HEK293T (cell line): ENCODE measurements at regions not wholly inside any gene's neighbourhood (a gene's known extent, or its start where the extent isn't known, plus 50 kb on each side); places are given as distances from the start of the nearest gene placed in this dataset.

ENCODE experiments used
- CTCF ChIA-PET: fragments of 350-600 bp; formaldehyde crosslinking; extraction: SDS; loops from one replicate; lab custom pipeline; 2021; ENCODE audit warnings: antibody characterized with exemption, inconsistent platforms; lab: Yijun Ruan, JAX
- POLR2A ChIA-PET: fragments of 350-600 bp; formaldehyde crosslinking; extraction: SDS; loops from one replicate; lab custom pipeline; 2020; ENCODE audit warnings: antibody characterized with exemption, inconsistent platforms; lab: Yijun Ruan, JAX
- DNase-seq: peaks from one replicate; pipeline ENCODE4 v3.0.0; 2012; ENCODE audit warnings: mixed read lengths; ENCODE audit errors: extremely low spot score
- ARNT ChIP-seq: fragments of 450-650 bp; IDR thresholded peaks from 2 replicates; pipeline ENCODE4 v1.6.1; 2017; ENCODE audit warnings: mild to moderate bottlenecking
- BHLHE40 ChIP-seq: fragments of 450-650 bp; IDR thresholded peaks from 2 replicates; pipeline ENCODE4 v1.6.1; 2016; ENCODE audit warnings: mild to moderate bottlenecking, moderate library complexity, borderline replicate concordance
- CTBP1 ChIP-seq: fragments of 450-650 bp; IDR thresholded peaks from 2 replicates; pipeline ENCODE4 v1.6.1; 2016; ENCODE audit warnings: borderline replicate concordance
- ELF4 ChIP-seq: fragments of 450-650 bp; IDR thresholded peaks from 2 replicates; pipeline ENCODE4 v1.6.1; 2017; ENCODE audit warnings: antibody characterized with exemption
- FOXA1 ChIP-seq: fragments of 450-650 bp; IDR thresholded peaks from 2 replicates; pipeline ENCODE4 v1.6.1; 2016; ENCODE audit warnings: mild to moderate bottlenecking
- FOXK2 ChIP-seq: fragments of 450-650 bp; IDR thresholded peaks from 2 replicates; pipeline ENCODE4 v1.6.1; 2016; ENCODE audit warnings: mild to moderate bottlenecking
- FOXM1 ChIP-seq: fragments of 450-650 bp; IDR thresholded peaks from 2 replicates; pipeline ENCODE4 v1.6.1; 2017; ENCODE audit warnings: mild to moderate bottlenecking, borderline replicate concordance
- HDGF ChIP-seq: fragments of 450-650 bp; IDR thresholded peaks from 2 replicates; pipeline ENCODE4 v1.6.1; 2017; ENCODE audit warnings: antibody characterized with exemption, borderline replicate concordance
- L3MBTL2 ChIP-seq: fragments of 450-650 bp; conservative IDR thresholded peaks from 2 replicates; pipeline ENCODE4 v1.6.1; 2016; ENCODE audit warnings: mild to moderate bottlenecking
- LEF1 ChIP-seq: fragments of 450-650 bp; IDR thresholded peaks from 2 replicates; pipeline ENCODE4 v1.6.1; 2017; ENCODE audit warnings: mild to moderate bottlenecking, borderline replicate concordance
- NFRKB ChIP-seq: fragments of 450-650 bp; IDR thresholded peaks from 2 replicates; pipeline ENCODE4 v1.6.1; 2016; ENCODE audit warnings: mild to moderate bottlenecking, moderate library complexity
- PKNOX1 ChIP-seq: fragments of 450-650 bp; IDR thresholded peaks from 2 replicates; pipeline ENCODE4 v1.6.1; 2016
- SP1 ChIP-seq: fragments of 450-650 bp; IDR thresholded peaks from 2 replicates; pipeline ENCODE4 v1.6.1; 2017
- SUZ12 ChIP-seq: fragments of 450-650 bp; IDR thresholded peaks from 2 replicates; pipeline ENCODE4 v1.6.1; 2016; ENCODE audit warnings: mild to moderate bottlenecking
- TARDBP ChIP-seq: fragments of 450-650 bp; IDR thresholded peaks from 2 replicates; pipeline ENCODE4 v1.6.1; 2016
- ZNF384 ChIP-seq: fragments of 450-650 bp; IDR thresholded peaks from 2 replicates; pipeline ENCODE4 v1.6.1; 2016

GRCh38 chr13:58528351-58528750 lies 896.8 kb downstream of the PCDH17 start:
- no peak for DNase-seq
- no peak for TF ChIP-seq ELF4
- no peak for TF ChIP-seq SUZ12
- no peak for TF ChIP-seq TARDBP
- TF ChIP-seq ARNT: no peak
- no peak for TF ChIP-seq FOXA1
- CTCF ChIA-PET: no interaction called here
- POLR2A ChIA-PET: no interaction called here

GRCh38 chr13:58531614-58532013 lies 900.1 kb downstream of the PCDH17 start:
- DNase-seq: no peak
- no peak for TF ChIP-seq PKNOX1
- TF ChIP-seq LEF1: no peak
- no peak for TF ChIP-seq FOXK2
- TF ChIP-seq SP1: no peak
- TF ChIP-seq ELF4: no peak
- no peak for TF ChIP-seq FOXA1
- TF ChIP-seq HDGF: no peak
- no peak for TF ChIP-seq SUZ12
- ChIA-PET CTCF (no interaction called here), POLR2A (no interaction called here)

GRCh38 chr13:58542530-58542929 lies 911.0 kb downstream of the PCDH17 start:
- TF ChIP-seq FOXM1 (no peak), SP1 (no peak), FOXA1 (no peak), ARNT (no peak), NFRKB (no peak), FOXK2 (no peak), ZNF384 (no peak), SUZ12 (no peak), ELF4 (no peak), L3MBTL2 (no peak), CTBP1 (no peak), BHLHE40 (no peak), TARDBP (no peak), LEF1 (no peak), HDGF (no peak)
- ChIA-PET CTCF (no interaction called here), POLR2A (no interaction called here)
- DNase-seq: no peak

- ChIA-PET POLR2A (no interaction called here), CTCF (no interaction called here)
- TF ChIP-seq ELF4 (no peak), FOXM1 (no peak), ZNF384 (no peak), L3MBTL2 (no peak), NFRKB (no peak)
- no peak for DNase-seq
These were observed 915.9 kb downstream of the PCDH17 start for GRCh38 chr13:58547419-58547818.

- POLR2A ChIA-PET: no interaction called here
- TF ChIP-seq L3MBTL2 (no peak), ZNF384 (no peak), SP1 (no peak), SUZ12 (no peak), FOXA1 (no peak), ELF4 (no peak), HDGF (no peak), CTBP1 (no peak), BHLHE40 (no peak), NFRKB (no peak), LEF1 (no peak), TARDBP (no peak), FOXM1 (no peak), ARNT (no peak)
- DNase-seq: no peak
- CTCF ChIA-PET: no interaction called here
These were observed 934.6 kb downstream of the PCDH17 start for GRCh38 chr13:58566176-58566575.

GRCh38 chr13:58573743-58574142 lies 942.2 kb downstream of the PCDH17 start:
- TF ChIP-seq ELF4: no peak
- TF ChIP-seq TARDBP: no peak
- no peak for TF ChIP-seq ZNF384
- TF ChIP-seq FOXK2: no peak
- TF ChIP-seq PKNOX1: no peak
- TF ChIP-seq SP1: no peak
- TF ChIP-seq ARNT: no peak
- TF ChIP-seq HDGF: no peak
- TF ChIP-seq NFRKB: no peak
- TF ChIP-seq L3MBTL2: no peak
- no peak for TF ChIP-seq LEF1
- TF ChIP-seq BHLHE40: no peak
- TF ChIP-seq FOXM1: no peak
- no peak for TF ChIP-seq SUZ12
- no peak for TF ChIP-seq FOXA1
- no peak for DNase-seq
- ChIA-PET CTCF (no interaction called here), POLR2A (no interaction called here)

GRCh38 chr13:58574791-58575190 lies 943.2 kb downstream of the PCDH17 start:
- CTCF ChIA-PET: no interaction called here
- POLR2A ChIA-PET: no interaction called here
- TF ChIP-seq FOXK2 (no peak), CTBP1 (no peak)
- no peak for DNase-seq

GRCh38 chr13:58579468-58579867 lies 947.9 kb downstream of the PCDH17 start:
- CTCF ChIA-PET: no interaction called here
- DNase-seq: no peak
- no peak for TF ChIP-seq ELF4
- POLR2A ChIA-PET: no interaction called here
